Stimulated activated CD8-positive, alpha-beta memory T cell treated with anti-CD3 and anti-CD28 coated beads, Interleukin-4, amount 100 ng/mL, for 24 hours (primary cell): ENCODE measurements at regions not wholly inside any gene's neighbourhood (a gene's known extent, or its start where the extent isn't known, plus 50 kb on each side); places are given as distances from the start of the nearest gene placed in this dataset.

Experiments
- DNase-seq: peaks from one replicate; pipeline ENCODE4 v3.0.0-alpha.2; 2020; ENCODE audit warnings: low read depth

DNA sequence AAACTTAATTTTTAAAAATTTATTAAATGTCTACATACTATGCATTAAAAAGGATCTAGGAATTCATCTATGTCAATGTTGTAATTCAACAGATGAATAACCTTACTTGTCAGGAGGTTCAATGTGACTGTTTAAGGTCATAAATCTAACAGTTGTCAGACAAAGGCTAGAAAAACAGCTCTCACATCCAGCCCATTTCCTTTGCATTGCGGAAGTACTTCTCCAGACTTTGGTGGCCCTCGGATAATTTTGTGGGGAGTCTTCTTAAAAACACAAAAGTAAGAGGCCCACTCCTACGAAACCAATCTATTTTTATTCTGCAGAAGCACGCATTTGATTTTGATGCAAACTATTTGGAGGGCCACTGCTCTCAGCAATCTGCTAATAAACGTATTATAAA, 122.6 kb upstream of the CHRM3 start:
- no peak for DNase-seq

- DNase-seq, result no peak
These were observed 123.8 kb upstream of the CHRM3 start for GRCh38 chr1:239262538-239262937.

DNA sequence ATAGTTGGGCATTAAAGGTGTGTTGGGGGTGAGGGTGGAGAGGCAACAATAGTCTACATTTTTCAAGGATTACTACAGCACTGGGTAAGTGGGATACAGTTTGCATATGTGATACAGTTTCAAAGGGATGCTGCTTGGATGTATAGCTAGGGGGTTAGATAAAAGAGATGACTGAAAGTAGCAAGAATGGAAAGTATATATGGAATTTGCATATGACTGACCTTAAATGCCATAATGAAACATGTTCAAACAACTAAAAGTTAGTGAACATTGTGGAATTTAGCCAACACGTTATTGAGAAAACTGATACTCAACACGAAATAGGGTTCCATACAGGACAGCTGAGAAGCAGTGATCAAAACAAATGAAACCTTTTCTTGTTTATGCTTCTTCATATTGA, 124.8 kb upstream of the CHRM3 start:
- no peak for DNase-seq

DNA sequence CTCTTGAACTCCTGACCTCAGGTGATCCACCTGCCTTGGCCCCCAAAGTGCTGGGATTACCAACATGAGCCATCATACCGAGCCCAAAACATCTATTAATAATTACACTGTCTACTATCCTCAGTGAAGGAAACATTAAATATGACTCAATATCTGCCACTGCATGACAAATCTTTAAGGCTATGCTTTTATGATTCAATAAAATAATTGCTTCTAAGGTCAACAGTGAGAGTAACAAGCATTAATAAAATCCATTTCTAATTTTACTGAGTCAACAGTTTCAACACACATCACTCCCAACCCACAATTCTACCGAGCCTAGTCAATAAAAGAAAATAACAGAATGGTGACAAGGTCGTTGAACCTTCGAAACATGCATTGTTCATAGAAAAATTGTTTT, 125.5 kb upstream of the CHRM3 start:
- no peak for DNase-seq

DNA sequence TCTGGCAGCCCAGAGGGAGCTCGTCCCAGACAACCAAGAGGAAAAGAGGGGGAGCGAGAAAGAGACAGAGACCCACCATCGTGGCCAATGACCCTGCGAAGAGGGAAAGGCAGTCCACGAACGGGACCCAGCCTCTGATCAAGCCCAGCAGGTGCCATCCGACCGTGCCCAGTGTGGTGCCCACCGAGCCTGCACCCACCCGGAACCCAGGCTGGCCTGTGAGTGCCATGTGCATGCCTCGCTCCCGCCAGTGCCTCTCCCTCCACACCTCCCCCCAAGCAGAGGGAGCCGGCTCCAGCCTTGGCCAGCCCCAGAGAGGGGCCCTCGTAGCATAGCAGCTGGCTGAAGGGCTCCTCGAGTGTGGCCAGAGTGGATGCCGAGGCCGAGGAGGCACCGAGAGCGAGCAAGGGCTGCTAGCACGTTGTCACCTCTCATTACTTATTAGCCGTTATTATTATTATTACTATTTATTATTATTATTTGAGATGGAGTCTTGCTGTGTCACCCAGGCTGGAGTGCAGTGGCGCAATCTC, 130.7 kb upstream of the CHRM3 start:
- DNase-seq, result no peak

- DNase-seq, result no peak
These were observed 131.4 kb upstream of the CHRM3 start for GRCh38 chr1:239254999-239255398.

DNA sequence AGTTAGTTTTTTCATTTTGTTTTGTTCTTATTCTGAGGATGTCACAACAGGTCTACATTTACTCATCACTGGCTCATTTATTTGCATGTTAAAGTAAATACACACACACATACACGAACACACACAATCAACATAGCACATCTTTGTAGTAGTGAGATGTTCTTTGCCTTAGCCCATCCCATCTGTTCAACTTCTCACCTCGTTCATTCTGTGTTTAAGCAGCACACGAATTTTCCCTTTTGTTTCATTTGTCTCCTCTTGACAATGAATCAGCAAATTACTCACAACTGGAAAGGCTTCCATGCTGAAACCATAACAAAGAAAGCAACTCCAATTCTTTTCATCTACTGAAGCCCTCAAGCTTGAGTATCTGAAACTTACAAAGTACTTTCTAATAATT, 133.3 kb upstream of the CHRM3 start:
- DNase-seq, result no peak

DNA sequence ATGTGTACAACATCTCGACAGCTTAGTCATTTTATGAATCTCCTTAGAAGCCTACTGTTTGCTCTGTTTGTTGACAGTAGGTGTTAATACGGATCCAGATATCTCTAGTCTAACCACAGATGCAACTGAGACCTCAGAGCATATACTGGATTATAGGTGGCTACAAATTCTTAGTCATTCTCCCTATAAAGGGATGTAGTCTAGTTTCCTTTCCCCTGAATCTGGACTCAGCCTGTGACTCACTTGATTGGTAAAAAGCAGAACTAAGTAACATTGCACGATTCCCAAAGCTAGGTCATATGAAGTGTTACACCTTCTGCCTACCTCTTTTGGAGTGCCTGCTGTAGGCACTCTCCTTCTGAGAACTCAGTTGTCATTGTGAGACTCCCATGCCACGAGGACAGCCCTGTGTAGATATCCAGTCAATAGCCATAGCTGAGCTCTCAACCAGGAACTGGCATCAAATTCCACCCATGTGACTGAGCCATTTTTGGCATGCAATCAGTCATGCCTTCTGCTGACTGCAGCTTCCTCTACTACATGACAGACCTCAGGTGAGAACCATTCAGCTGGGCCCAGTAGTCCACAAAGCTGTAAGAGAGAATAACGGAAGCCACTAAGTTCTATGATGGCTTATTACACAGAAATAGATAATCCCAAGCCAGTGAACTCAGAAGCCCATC, 135.9 kb upstream of the CHRM3 start:
- no peak for DNase-seq

DNA sequence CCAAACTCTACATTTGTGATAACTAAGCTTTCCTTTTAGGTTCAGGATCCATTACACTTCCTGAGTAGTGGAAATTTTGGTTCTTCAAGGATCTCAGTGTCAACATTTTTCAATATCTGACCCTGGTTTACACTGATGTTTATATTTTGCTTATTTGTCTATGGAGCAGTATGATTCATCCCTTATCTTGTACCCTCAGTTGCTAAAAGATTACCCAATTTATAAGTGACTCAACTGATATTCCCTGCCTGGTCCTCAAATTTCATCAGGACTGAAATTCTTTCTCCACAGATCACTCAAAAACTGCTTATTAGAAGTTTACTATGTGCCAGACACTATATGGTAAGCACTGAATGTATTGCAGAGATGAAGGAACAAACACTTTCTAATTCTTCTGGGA, 139.1 kb upstream of the CHRM3 start:
- no peak for DNase-seq

- no peak for DNase-seq
These were observed 142.3 kb upstream of the CHRM3 start for GRCh38 chr1:239244084-239244483.

- DNase-seq, result no peak
These were observed 143.4 kb upstream of the CHRM3 start for GRCh38 chr1:239243006-239243405.

DNA sequence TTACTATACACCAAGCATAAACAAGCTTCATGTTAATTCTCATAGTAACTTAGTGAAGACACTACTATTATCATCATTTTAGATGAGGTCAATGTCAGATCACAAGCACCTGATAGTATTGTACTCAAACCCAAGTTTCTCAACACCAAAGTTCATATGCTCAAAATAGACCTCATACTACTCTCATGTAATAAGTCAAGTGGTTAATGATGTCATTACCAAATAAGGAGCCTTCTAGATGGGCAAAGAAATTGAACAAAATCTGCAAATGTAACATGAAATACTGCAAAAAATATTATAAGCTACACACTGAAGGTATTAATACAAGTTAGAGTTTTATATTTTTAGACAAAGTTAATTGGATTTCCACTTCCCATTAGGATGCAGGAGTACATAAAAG, 144.0 kb upstream of the CHRM3 start:
- no peak for DNase-seq

DNA sequence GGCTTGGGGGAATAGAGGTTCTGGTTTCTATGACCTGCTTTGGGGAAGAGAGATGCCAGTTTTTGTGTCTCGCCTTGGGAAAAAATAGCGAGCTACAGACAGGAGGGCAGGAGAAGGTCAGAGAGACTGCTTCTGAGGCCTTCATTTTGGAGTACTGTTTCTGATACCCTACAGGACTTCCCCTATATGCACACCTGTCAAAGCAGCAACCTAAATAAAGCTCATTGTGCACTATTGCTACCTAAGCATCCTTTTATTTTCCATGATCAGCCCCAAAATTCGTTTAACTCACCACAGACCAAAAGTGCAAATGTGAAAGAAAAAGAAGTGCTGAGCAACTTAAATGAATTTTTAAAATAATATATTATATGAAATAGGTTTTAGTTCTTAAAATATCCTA, 145.6 kb upstream of the CHRM3 start:
- no peak for DNase-seq

DNA sequence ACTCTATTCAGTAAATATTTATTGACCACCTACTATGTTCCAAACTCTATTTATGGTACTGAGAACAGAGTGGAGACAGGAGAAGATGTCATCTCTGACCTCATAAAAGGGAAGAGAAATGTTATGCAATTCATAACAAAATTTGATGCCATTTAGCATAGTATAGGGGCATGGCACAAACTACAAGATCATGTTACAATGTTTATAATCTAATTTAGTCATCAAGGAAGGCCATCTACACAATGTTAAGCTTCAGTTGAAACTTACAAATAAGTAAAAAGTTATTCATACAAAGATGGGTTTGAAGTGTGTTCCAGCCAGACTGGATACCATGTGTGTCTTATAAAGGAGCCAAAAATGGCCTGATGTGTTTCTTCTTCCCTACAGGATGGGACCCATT, 146.8 kb upstream of the CHRM3 start:
- DNase-seq, result no peak

GRCh38 chr1:239237912-239238311, 148.5 kb upstream of the CHRM3 start:
- DNase-seq, result no peak

DNA sequence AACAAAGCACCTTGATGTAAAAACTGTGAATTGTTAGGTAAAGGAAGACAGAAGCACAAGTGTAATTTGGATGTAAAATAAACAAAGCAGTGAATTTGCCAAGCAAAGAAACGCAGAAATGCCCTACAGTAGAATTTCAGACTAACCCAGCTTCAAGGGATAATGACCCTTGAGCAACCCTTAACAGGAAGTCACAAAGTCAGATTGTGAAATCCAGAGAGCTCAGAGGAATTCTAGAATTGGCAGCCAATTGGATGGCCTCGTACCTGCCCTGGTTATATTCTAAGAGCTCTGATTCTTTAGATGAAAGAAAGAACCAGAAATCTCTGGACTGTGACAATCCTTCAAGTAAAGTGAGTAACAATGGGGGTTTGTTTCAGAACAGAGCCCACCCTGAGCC, 152.7 kb upstream of the CHRM3 start:
- no peak for DNase-seq

DNA sequence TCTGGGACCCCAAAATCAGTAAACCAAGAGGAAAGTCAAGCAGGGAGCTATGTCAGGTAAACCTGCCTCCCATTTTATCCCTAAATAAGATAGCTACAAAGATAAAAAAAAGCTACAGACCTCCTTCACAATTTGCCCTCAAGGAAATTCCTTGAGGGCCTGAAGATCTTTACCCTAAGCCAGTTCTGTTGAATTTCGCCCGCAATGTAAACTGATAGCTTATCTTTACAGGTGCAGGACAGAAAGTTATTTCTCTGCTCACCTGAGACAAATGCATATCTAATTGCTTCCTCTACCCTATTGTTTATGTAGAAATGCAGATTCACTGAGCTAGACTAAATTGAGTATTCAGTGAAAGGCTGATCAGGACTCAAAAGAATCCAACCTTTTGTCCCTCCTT, 153.4 kb upstream of the CHRM3 start:
- DNase-seq, result no peak

- DNase-seq, result no peak
These were observed 157.9 kb upstream of the CHRM3 start for GRCh38 chr1:239228451-239228850.

GRCh38 chr1:239225396-239225795, 161.0 kb upstream of the CHRM3 start:
- no peak for DNase-seq

- DNase-seq, result no peak
These were observed 162.3 kb upstream of the CHRM3 start for GRCh38 chr1:239224100-239224499.

DNA sequence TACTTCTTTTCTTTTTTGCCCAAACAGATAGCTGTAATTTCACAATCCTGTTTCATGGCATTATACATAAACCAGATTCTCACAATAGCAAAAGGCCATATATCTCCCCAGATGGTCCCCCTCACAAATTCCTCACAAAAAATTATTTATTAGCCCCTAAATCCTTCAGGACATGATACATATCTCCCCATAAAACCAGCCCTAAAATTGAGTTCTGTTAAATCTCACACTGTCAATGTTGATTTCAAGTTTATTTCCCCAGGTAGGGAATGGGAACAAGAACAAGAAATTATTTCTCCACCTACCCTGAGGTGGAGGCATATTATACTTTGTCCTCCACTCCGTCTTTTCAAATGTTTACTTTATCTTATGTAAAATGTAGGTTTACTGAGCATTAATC, 163.4 kb upstream of the CHRM3 start:
- DNase-seq, result no peak

GRCh38 chr1:239221656-239222055, 164.7 kb upstream of the CHRM3 start:
- no peak for DNase-seq

GRCh38 chr1:239219679-239220078, 166.7 kb upstream of the CHRM3 start:
- no peak for DNase-seq

DNA sequence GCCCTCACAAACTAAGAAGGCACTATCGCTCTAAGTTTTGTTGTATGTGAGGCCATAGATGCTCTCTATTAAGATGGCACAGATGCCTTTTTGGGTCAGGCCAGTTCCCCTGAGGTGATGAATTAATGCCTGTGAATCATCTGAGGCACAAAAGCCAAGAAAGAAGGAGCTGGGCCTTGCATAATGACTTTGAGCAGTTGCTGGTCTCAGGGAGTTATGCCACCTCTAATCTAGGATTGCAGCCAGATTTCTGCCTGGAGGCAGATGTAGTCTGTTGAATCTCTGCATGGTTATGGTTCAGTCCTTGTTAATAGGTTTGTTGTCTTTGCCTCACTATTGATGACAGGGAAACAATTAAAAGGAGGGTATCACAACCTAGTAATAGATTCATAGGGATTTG, 168.1 kb upstream of the CHRM3 start:
- no peak for DNase-seq

- DNase-seq, result no peak
These were observed 173.6 kb upstream of the CHRM3 start for GRCh38 chr1:239212811-239213220.
